ENCODE measurements at regions not wholly inside any gene's neighbourhood (a gene's known extent, or its start where the extent isn't known, plus 50 kb on each side); places are given as distances from the start of the nearest gene placed in this dataset.

DNA sequence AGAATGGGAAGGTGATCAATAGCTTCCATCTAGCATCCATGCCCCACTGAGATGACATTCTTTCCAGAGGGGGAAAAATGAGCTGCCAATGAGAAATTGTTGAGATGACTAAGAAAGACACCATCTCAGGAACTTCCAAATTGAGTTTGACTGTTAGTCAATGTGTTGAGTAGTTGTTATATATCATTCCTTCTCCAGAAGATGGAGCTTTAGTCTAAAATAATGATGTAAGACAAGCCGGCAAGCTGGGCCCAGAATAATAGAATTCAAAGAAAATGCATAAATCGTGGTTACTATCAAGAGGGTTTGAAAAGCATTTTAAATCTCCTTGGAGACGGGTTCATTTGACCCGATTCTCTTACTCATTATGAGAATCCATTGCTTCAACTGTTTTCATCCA, 71.0 kb upstream of the ATF7IP2 start:
- TF ChIP-seq POLR2A (IDR thresholded peaks at IDR 0.05) (no peak), EP300 (IDR thresholded peaks at IDR 0.05; ENCODE audit: low read depth) (no peak)

Data from transverse colon (tissue), 1 donor.